Left lobe of liver (tissue), 2 donors: ENCODE measurements at regions not wholly inside any gene's neighbourhood (a gene's known extent, or its start where the extent isn't known, plus 50 kb on each side); places are given as distances from the start of the nearest gene placed in this dataset.

Source experiments
- ATAC-seq: fragments of 200-7000 bp; cut with Tn5 transposase; one replicate; pipeline ENCODE4 v1.9.1; 2020; ENCODE audit warnings: mild to moderate bottlenecking, moderate library complexity
- DNase-seq: peaks from one replicate; pipeline ENCODE4 v3.0.0-alpha.2; 2020; ENCODE audit warnings: low spot score
- donor health status: DM: no; HTN: no; CAD: no; lungs with moderate emphysema.
- donor health status: DM: no; HTN: yes; CAD: no.

DNA sequence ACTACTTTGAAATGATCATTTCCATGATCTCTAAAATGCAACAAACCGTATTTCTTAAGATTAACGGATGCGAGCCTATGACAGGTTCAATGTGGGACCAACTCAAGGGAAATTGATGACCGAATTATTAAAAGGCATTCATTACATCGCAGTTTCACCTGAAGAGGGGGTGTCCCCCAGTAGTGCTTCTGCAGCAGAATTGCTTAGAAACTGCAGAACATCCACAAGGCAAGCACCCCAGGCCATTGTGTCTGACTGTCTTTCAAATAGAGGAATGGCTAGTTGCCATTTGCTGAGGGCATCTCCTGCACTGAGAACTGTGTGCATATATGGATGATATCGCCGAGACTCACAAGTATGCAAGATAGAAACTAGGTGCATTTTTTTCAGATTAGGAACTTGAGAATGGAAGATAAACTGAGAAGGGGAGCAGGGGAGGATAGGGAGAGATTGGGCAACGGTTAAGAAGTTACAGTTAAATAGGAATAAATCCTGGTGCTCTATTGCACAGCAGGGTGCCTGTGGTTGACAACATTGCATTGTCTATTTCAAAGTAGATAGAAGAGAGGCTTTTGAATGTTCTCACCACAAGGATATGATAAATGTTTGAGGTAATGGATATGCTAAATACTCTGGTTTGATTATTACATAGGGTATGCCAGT, 234.3 kb upstream of the PLEKHG7 start:
- DNase-seq (no peak), ATAC-seq (no peak)

GRCh38 chr12:92467886-92468285, 234.9 kb upstream of the PLEKHG7 start:
- ATAC-seq (no peak), DNase-seq (no peak)

DNA sequence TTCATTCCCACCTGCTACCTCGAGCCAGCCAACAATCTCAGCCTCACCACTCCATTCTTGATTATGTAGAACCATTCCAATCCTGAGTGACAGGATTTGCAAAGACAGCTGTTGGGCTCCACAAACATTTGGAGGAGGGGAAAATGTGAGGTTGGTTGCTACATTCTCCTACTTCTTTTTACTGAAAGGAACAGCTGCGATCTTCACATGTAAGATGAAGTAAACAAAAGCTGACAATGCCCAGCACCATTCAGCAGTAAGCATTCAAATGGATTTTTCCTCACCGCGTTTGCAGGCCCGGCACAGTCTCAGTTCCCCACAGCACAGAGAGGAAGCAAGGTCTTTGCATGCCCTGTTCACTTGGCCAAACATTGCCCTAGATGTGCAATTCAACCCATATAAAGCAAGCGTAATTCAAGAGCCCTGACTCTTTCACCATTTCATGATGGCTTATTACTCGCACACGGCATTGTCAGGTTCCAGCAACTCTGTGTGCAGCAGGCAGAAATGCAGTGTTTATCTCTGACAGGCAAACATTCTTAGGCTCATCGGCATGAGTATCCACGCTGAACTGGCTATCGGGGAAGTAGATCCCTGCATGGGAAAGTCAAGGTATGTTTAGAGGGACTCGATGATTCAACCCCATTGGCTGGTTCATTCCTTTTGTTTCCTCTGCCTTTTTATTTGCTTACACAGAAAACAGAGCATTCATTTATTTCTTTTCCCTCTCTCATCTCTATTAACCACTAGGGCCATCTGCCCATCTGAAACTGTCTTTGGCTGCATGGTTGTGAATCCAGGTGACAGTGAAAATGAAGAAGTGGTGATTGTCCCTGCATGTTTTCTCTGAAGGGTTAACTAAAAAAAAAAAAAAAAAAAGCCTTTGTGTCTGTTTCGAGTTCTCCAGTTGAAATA, 236.1 kb upstream of the PLEKHG7 start:
- DNase-seq: no peak
- ATAC-seq: peak; percentile 38

- no peak for DNase-seq
- ATAC-seq: no peak
Observed at GRCh38 chr12:92465786-92466295, 236.9 kb upstream of the PLEKHG7 start.

DNA sequence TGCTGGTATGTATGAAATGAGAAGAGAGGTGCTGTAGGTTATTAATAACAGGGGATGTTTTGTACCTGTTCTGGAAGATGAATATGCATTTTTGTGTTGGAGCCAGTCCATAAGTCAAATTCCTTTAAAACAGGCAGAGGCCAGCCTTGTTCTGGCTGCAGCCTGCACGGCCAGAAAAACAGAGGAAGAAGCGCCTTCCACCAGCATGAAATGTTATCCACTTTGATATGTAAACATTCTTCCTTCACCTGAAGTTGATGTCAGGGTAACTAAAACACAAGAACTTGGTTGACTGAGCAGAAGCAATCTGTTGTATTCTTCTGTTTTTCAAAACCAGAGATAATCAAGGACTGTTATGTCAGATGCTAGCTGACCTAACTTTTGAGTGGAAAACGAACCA, 237.9 kb upstream of the PLEKHG7 start:
- DNase-seq (no peak), ATAC-seq (no peak)

GRCh38 chr12:92463171-92463570, 239.6 kb upstream of the PLEKHG7 start:
- DNase-seq: no peak
- no peak for ATAC-seq

DNA sequence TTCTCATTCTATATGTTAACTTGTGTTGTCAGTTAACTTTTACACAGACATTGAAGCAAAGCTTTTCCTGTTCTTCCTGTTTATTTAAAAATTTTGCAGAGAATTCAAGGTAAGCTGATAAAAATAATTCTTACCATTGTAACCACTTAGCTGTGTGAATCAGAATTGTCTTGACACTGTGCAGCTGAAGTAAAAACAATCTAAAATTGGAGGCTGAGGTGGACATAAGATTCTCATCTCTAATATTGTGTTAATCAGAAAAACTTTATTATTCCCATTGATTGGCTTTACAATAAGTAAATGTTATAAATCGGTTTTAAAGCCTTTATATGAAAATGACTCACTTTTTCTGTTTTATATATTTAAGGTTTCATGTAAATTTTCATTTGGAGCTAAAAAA, 240.3 kb upstream of the PLEKHG7 start:
- ATAC-seq (no peak), DNase-seq (no peak)

DNA sequence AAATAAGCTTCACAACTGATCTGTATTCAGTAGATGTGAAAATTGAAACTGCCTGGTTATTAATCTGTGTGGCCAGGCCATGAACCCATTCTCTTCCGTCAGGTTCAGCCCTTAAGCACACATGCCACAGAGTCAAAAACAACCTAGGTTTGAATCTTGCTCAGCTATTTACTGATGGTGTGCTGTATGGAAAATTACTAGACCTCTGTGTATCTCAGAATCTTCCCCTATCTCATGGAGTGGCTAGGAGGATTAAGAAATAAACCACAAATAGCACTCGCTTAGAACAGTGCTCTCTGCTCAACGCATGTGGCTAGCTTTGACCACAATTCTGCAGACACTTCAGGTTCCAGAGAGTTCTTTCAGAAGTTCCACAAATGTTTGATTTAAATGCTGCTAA, 240.7 kb upstream of the PLEKHG7 start:
- ATAC-seq (peak; percentile 41), DNase-seq (no peak)

DNA sequence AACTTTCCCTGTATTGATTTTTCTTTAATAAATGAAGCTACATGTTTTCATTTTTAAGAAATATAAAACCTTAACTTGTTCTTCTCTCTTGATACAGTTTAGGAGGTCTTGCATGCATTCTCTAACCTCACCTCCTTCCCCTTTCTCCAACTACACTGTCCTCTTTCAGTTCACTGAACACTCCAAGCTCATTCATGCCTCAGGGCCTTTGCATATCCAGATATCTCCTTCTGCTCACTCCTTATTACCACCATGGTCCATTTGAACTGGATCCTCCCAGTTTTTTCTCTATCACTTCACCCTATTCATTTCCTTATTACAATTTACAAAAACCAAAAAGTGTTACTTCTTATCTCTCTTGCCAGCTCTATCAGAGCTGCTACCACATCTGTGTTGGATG, 242.9 kb upstream of the PLEKHG7 start:
- ATAC-seq: no peak
- DNase-seq: no peak

- ATAC-seq (no peak), DNase-seq (no peak)
Observed at GRCh38 chr12:92458996-92459395, 243.8 kb upstream of the PLEKHG7 start.

DNA sequence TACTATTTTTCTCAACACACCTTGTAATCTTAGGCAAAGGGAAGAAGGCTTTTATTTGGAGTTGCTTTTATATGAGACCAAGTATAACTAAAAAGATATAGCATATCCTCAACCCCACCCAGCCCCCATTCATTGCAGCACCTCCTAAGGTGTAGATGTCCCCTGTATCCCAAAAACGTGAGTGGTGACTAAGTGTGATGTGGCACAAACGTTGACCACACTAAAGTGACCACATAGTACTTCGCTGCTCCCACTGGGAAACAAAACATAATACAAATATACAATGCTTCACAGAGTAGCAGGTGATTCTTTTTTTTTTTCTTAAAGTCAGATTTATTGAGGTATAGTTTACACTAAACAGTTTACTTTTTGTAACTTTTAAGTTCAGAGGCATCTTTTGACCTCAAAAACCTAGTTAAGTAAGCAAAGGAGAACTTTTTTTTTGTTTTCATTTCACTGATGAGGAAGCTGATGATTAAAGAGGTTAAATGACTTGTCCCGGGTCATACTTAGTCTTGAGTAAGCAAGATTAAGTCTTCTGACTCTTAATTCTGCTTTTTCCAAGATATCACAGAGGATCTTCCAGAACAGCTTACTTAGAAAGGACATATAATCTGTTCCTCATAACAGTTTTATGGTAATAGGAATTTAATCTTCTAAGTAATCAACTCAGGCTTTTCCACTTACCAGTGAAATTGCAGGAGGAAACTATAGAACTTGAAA, 245.2 kb upstream of the PLEKHG7 start:
- no peak for ATAC-seq

DNA sequence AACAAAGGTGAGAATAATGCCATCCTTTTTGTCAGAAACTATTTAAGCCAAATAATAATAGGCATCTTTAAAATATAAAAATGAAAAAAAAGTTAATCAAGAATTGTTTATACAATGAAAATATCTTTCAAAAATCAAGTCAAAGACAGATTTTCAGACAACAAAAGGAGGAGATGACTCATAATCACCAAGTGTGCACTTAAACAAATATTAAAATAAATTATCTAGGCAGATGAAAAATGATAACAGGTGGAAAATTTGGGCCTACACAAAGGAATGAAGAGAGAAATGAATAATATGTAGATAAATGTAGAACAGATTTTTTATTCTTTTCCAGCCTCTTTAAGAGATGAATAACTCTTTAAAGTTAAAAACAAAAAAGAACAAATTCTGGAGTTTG, 250.0 kb upstream of the PLEKHG7 start:
- DNase-seq (no peak), ATAC-seq (no peak)

More for the DNA sequence above, 245.2 kb upstream of the PLEKHG7 start:
- DNase-seq: no peak

DNA sequence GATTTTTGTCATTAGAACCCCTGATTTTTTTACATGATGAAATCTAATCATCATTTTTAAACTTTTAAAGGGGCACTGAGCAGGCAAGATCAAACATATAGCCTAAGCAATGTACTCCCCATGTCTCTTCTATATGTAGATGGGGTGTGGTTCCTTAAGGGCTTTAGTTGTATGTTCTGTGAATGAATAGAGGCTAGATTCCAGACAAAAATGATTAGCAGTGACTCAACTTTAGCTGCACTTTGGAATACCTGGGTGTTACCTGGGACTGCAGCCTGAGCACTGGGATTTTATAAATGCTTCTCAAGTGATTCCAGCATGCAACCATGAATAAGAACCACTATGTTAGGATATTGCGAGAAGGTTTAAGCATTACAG, 256.7 kb upstream of the PLEKHG7 start:
- DNase-seq: no peak
- no peak for ATAC-seq

- ATAC-seq (peak; percentile 23), DNase-seq (no peak)
Observed at GRCh38 chr12:92445253-92446082, 257.3 kb upstream of the PLEKHG7 start.

DNA sequence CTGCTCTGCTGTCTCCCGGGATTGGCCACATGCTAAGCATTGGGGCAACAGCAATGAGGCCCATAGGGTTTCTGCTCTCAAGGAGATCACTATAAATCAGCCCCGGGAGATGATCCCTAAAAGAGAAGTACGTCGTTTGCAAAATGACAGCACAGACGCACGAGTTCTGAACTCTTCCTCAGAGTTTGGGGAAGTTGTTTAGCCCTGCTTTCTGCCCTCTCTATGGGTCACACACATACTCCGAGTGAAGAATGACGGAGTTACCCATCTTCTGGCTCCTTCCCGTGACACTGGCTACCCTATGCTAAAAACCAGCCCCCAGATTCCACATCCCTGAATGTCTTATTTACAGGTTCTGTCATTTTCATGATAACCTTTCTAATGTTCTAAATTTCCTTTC, 258.0 kb upstream of the PLEKHG7 start:
- peak; percentile 46 for ATAC-seq

DNA sequence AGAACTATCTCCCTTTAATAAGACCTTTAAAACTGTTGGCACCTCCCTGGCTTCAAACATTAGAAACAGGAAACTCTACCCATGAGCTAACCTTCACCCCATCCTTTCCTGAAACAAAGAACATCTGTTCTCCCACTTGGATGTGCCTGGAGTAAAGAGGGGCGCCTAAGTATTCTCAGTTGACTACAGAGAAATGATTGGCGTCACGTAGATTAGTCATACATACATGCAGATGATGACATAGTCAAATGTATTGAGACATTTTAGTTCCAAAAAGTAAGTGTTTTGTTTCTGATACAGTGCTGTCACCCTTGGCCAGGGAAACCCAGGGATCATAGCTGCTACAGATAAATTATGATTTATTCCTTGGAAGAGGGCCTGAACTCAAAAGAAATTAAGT, 260.0 kb upstream of the PLEKHG7 start:
- no peak for ATAC-seq
- DNase-seq: no peak

More for the DNA sequence above, 258.0 kb upstream of the PLEKHG7 start:
- no peak for DNase-seq

DNA sequence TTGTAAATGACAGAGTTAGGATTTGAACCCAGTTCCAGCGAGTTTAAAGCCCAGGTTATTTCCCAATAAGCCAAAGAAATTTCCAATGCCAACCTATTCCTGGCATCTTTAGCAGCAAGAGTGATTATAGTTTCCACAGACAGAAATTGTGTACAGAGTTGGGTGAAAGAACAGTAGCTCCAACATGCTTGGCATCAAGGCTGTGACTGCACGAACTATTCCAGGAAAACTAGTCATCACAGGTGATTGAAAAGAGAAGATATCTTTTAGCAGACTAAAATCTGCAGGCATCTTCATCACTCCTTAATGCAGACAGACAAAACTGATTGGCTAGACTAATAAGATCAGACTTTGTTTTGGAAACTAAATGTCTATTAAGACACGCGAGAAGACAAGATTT, 262.7 kb upstream of the PLEKHG7 start:
- no peak for DNase-seq
- no peak for ATAC-seq

DNA sequence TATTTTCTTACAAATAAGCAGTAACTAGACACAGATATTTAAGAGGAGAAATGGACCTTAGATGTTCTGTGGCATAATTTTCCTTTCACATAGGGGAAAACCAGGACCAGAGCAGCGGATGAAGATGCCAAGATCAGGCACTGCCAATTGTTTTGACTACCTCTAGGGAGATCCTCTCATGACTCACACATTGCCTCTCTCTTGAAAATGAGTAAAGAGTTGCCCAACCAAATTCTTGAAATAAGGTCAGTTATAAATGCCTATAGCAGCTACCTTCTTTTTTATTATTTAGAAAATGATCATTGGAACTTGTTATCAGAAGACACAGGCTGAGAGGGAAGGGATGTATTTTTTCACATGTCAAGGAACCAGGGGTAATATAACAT, 263.4 kb upstream of the PLEKHG7 start:
- no peak for ATAC-seq
- DNase-seq: no peak

DNA sequence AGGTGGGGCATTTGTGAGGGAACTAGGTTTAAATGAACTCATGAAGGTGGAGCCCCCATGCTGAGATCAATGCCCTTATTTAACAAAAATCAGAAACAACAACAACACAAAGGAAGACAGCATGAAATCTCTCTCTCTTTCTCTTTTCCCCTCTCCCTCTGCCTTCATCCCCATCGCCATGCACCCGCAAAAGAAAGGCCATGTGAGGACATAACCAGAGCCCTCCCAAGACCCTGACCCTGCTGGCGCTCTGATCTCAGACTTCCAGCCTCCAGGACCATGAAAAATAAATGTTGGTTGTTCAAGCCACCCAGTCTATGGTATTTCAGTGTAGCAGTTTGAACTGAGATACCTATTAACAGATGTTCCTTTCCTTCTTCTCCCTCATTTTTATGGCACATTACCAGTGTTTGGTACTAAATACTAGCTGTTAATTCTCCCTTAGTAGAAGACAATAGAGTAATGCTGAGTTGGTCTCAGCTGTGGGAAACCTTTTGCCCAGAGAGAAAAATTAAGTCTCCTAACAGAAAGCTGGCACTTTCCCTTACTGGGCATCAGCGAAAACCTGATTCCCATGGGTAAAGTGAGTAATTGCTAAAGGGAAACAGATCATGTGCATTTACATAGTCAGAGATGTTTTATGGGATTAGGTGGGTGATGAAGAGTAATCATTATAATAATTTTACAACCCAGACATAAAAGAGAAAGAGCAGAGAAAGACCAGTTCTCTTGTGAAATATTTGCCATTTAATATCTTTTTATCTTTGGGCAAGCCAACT, 264.0 kb upstream of the PLEKHG7 start:
- DNase-seq: no peak

GRCh38 chr12:92437452-92437851, 265.3 kb upstream of the PLEKHG7 start:
- no peak for ATAC-seq
- DNase-seq: no peak

More for the DNA sequence above, 264.0 kb upstream of the PLEKHG7 start:
- ATAC-seq: no peak
